H1 (cell line): ENCODE measurements at regions not wholly inside any gene's neighbourhood (a gene's known extent, or its start where the extent isn't known, plus 50 kb on each side); places are given as distances from the start of the nearest gene placed in this dataset.

Source experiments
- CTCF ChIA-PET: fragments of 300-600 bp; sonication (Branson Sonifier 250); formaldehyde crosslinking; loops from one replicate; lab custom pipeline; 2021; ENCODE audit not compliant: partially characterized antibody; lab: Charles Lee
- POLR2A ChIA-PET: fragments of 300-600 bp; sonication (Branson Sonifier 250); formaldehyde crosslinking; loops from one replicate; lab custom pipeline; 2021; ENCODE audit warnings: inconsistent platforms; ENCODE audit not compliant: partially characterized antibody; lab: Charles Lee
- DNase-seq, 2 experiments: peaks; one replicate each; pipeline versions ENCODE4 v3.0.0 to v3.0.0-alpha.2; 2010 to 2022; ENCODE audit warnings: low spot score in 2 of 2, low read depth in 1 of 2, mixed read lengths in 1 of 2
- FAIRE-seq: peaks from 2 replicates; lab custom pipeline; 2011; peaks lifted over from hg19 to GRCh38; lab: Jason Lieb, UNC
- H2AFZ ChIP-seq: 2 replicates; pipeline ENCODE4 v1.8.1; 2012; ENCODE audit warnings: low read length, inconsistent platforms
- H2AK5ac ChIP-seq: 2 replicates; pipeline ENCODE4 v1.6.1; 2013; ENCODE audit warnings: low read depth, low read length
- H2BK120ac ChIP-seq: replicated peaks from 2 replicates; pipeline ENCODE3; 2013; ENCODE audit warnings: low read depth, low read length, inconsistent platforms
- H2BK12ac ChIP-seq: 2 replicates; pipeline ENCODE4 v1.6.1; 2013; ENCODE audit warnings: low read depth, low read length
- H2BK15ac ChIP-seq: 2 replicates; pipeline ENCODE4 v1.6.1; 2013; ENCODE audit warnings: low read length
- H2BK20ac ChIP-seq: 2 replicates; pipeline ENCODE4 v1.6.1; 2013; ENCODE audit warnings: low read length
- H2BK5ac ChIP-seq: 2 replicates; pipeline ENCODE4 v1.6.1; 2013; ENCODE audit warnings: low read depth, low read length
- H3K14ac ChIP-seq: 2 replicates; pipeline ENCODE4 v1.6.1; 2013; ENCODE audit warnings: inconsistent platforms; ENCODE audit not compliant: insufficient read length
- H3K18ac ChIP-seq: 2 replicates; pipeline ENCODE4 v1.6.1; 2013; ENCODE audit warnings: low read length; ENCODE audit errors: extremely low read depth
- H3K23ac ChIP-seq: 2 replicates; pipeline ENCODE4 v1.6.1; 2013; ENCODE audit warnings: inconsistent platforms; ENCODE audit not compliant: insufficient read length
- H3K23me2 ChIP-seq: 2 replicates; pipeline ENCODE4 v1.6.1; 2013; ENCODE audit warnings: low read depth, low read length
- H3K27ac ChIP-seq: 2 replicates; pipeline ENCODE4 v1.6.1; 2011; ENCODE audit warnings: low read depth, low read length, inconsistent platforms
- H3K27me3 ChIP-seq, 4 experiments: replicated peaks in 1 of 4; 1 replicate in 1 of 4; 2 replicates in 3 of 4; pipeline versions ENCODE4 v1.6.1 to v1.8.1; 2011 to 2013; ENCODE audit warnings: low read length in 3 of 4, mild to moderate bottlenecking in 3 of 4, inconsistent platforms in 2 of 4, mixed read lengths in 2 of 4, moderate library complexity in 1 of 4; ENCODE audit not compliant: control insufficient read depth in 3 of 4, insufficient read depth in 3 of 4; ENCODE audit errors: extremely low read depth in 1 of 4
- H3K36me3 ChIP-seq, 4 experiments: 2 replicates each; pipeline versions ENCODE4 v1.6.1 to v1.8.1; 2011 to 2013; ENCODE audit warnings: mild to moderate bottlenecking in 4 of 4, low read length in 3 of 4, moderate library complexity in 2 of 4, control low read depth in 1 of 4, inconsistent platforms in 1 of 4; ENCODE audit not compliant: insufficient read depth in 4 of 4, control insufficient read depth in 2 of 4
- H3K4ac ChIP-seq: replicated peaks from 2 replicates; pipeline ENCODE3; 2013; ENCODE audit warnings: low read length, low read depth, mixed read lengths, inconsistent platforms; ENCODE audit not compliant: insufficient read length
- H3K4me1 ChIP-seq, 4 experiments: replicated peaks in 1 of 4; 1 replicate in 1 of 4; 2 replicates in 3 of 4; pipeline versions ENCODE4 v1.6.1 to v1.8.1; 2011 to 2013; ENCODE audit warnings: low read length in 3 of 4, inconsistent platforms in 2 of 4, mixed read lengths in 1 of 4; ENCODE audit not compliant: insufficient read depth in 4 of 4, control insufficient read depth in 3 of 4
- H3K4me2 ChIP-seq, 2 experiments: 2 replicates each; pipeline versions ENCODE4 v1.6.1 to v1.8.1; 2011 to 2013; ENCODE audit warnings: low read depth in 2 of 2, low read length in 2 of 2, control low read depth in 1 of 2, inconsistent platforms in 1 of 2, mild to moderate bottlenecking in 1 of 2; ENCODE audit not compliant: insufficient read depth in 1 of 2
- H3K4me3 ChIP-seq, 4 experiments: fragments of 200-600, 300-600 bp in 1 of 4; sonication (generic), shearing (Covaris generic), sonication (Bioruptor Twin) in 1 of 4; 2 replicates each; pipeline versions ENCODE4 v1.5.1 to v1.8.1; 2011 to 2016; ENCODE audit warnings: low read length in 4 of 4, low read depth in 3 of 4, control low read depth in 2 of 4, inconsistent platforms in 2 of 4, mild to moderate bottlenecking in 2 of 4, mixed read lengths in 1 of 4, moderate library complexity in 1 of 4; ENCODE audit not compliant: insufficient read depth in 2 of 4; ENCODE audit errors: extremely low read depth in 1 of 4
- H3K56ac ChIP-seq: replicated peaks from 2 replicates; pipeline ENCODE3; 2013; ENCODE audit warnings: low read depth, mild to moderate bottlenecking, mixed read lengths, low read length, inconsistent platforms; ENCODE audit not compliant: insufficient read length
- H3K79me1 ChIP-seq: 2 replicates; pipeline ENCODE4 v1.6.1; 2013; ENCODE audit warnings: low read depth, low read length, control low read depth
- H3K79me2 ChIP-seq, 2 experiments: 2 replicates each; pipeline versions ENCODE4 v1.6.1 to v1.8.1; 2012 to 2013; ENCODE audit warnings: low read length in 2 of 2, mild to moderate bottlenecking in 2 of 2, inconsistent platforms in 1 of 2; ENCODE audit not compliant: insufficient read depth in 2 of 2, control insufficient read depth in 1 of 2
- H3K9ac ChIP-seq, 4 experiments: replicated peaks in 1 of 4; 1 replicate in 1 of 4; 2 replicates in 3 of 4; pipeline versions ENCODE4 v1.6.1 to v1.8.1; 2011 to 2013; ENCODE audit warnings: low read depth in 3 of 4, low read length in 3 of 4, control low read depth in 2 of 4, mild to moderate bottlenecking in 2 of 4, moderate library complexity in 2 of 4, inconsistent platforms in 1 of 4; ENCODE audit errors: extremely low read depth in 1 of 4
- H3K9me3 ChIP-seq, 2 experiments: 2 replicates each; pipeline versions ENCODE4 v1.6.1 to v1.8.1; 2012 to 2013; ENCODE audit warnings: mild to moderate bottlenecking in 2 of 2, moderate library complexity in 2 of 2, control low read depth in 1 of 2, inconsistent platforms in 1 of 2, low read depth in 1 of 2, low read length in 1 of 2, mixed read lengths in 1 of 2; ENCODE audit not compliant: insufficient read depth in 2 of 2
- H4K20me1 ChIP-seq, 2 experiments: replicated peaks in 1 of 2; 2 replicates each; pipeline versions ENCODE3 to v1.8.1; 2011 to 2013; ENCODE audit warnings: inconsistent platforms in 2 of 2, low read length in 2 of 2, mild to moderate bottlenecking in 1 of 2; ENCODE audit not compliant: insufficient read depth in 2 of 2, control insufficient read depth in 1 of 2
- H4K5ac ChIP-seq: 2 replicates; pipeline ENCODE4 v1.6.1; 2013; ENCODE audit warnings: low read length, low read depth, mixed read lengths, inconsistent platforms; ENCODE audit not compliant: insufficient read length
- H4K8ac ChIP-seq: 2 replicates; pipeline ENCODE4 v1.8.0; 2013; ENCODE audit warnings: mild to moderate bottlenecking, moderate library complexity, low read length, inconsistent platforms; ENCODE audit not compliant: insufficient read depth; ENCODE audit errors: extremely low read depth
- H4K91ac ChIP-seq: replicated peaks from 2 replicates; pipeline ENCODE3; 2013; ENCODE audit warnings: low read length, mixed read lengths, inconsistent platforms; ENCODE audit not compliant: insufficient read length
- CBX5 ChIP-seq: fragments of 300-800, 300-1000 bp; sonication (generic); IDR thresholded peaks from 2 replicates; pipeline ENCODE4 v1.7.1; 2016; ENCODE audit warnings: antibody characterized with exemption, low read length, low read depth
- FOSL1 ChIP-seq: IDR thresholded peaks from 2 replicates; pipeline ENCODE4 v1.6.1; 2011; ENCODE audit warnings: mild to moderate bottlenecking, low read depth, low read length, moderate library complexity; ENCODE audit not compliant: insufficient read depth
- RXRA ChIP-seq: IDR thresholded peaks from 2 replicates; pipeline ENCODE4 v1.6.1; 2011; ENCODE audit warnings: low read depth, mild to moderate bottlenecking, low read length, moderate library complexity; ENCODE audit not compliant: insufficient read depth
- SP1 ChIP-seq: IDR thresholded peaks from 2 replicates; pipeline ENCODE4 v1.6.1; 2011; ENCODE audit warnings: low read depth, low read length
- TEAD4 ChIP-seq: IDR thresholded peaks from 2 replicates; pipeline ENCODE4 v1.6.1; 2012; ENCODE audit warnings: low read depth, low read length, inconsistent platforms, mixed read lengths
- WGBS, 2 experiments: shearing (Covaris generic) in 1 of 2; methylation state at CpG; one replicate each; pipeline versions ENCODE4 v1.1.6 to v1.1.7; 2013 to 2015; ENCODE audit warnings: low lambda C conversion rate in 2 of 2, mixed read lengths in 2 of 2, inconsistent platforms in 1 of 2, low coverage in 1 of 2, missing lambda C conversion rate in 1 of 2; ENCODE audit not compliant: insufficient replicate concordance in 2 of 2, insufficient coverage in 1 of 2, insufficient read length in 1 of 2; ENCODE audit errors: extremely low coverage in 1 of 2, missing lambda C conversion rate in 1 of 2; 5-methylcytosine and 5-hydroxymethylcytosine counted together

GRCh38 chr6:54770328-54770727 is 76.2 kb upstream of the FAM83B start:
- no peak overlapping the region for H3K4me2 ChIP-seq
- no peaks in the 10 kb centered on the region for H3K79me1 ChIP-seq
- no peak overlapping the region for H3K9ac ChIP-seq
- H3K79me2 ChIP-seq = no peaks in the 10 kb centered on the region
- H2BK5ac ChIP-seq = no peak overlapping the region
- ChIA-PET POLR2A (no interaction called here), CTCF (no interaction called here)
- no peak overlapping the region for H3K18ac ChIP-seq
- no peak overlapping the region for H3K23ac ChIP-seq
- no peak overlapping the region for H4K8ac ChIP-seq
- 97% methylated on average over 12 of the region's 12 CpGs; no CpG with 5 or more reads in 1 of the 2 experiments for WGBS, 2 experiments
- H4K91ac ChIP-seq = no peak overlapping the region
- no peak overlapping the region for H3K14ac ChIP-seq
- peaks cover 0 to 1% (median 0%) of the 10 kb centered on the region in 4 experiments; a peak in 1 of 7 replicates for H3K27me3 ChIP-seq
- no peak for FAIRE-seq
- no peak for DNase-seq
- no peak overlapping the region for H3K56ac ChIP-seq
- H4K5ac ChIP-seq = no peak overlapping the region
- TF ChIP-seq RXRA (no peak), SP1 (no peak), TEAD4 (no peak), FOSL1 (no peak), CBX5 (no peak)
- no peaks in the 10 kb centered on the region for H3K4me1 ChIP-seq
- no peak overlapping the region for H2BK120ac ChIP-seq
- H3K23me2 ChIP-seq = no peaks in the 10 kb centered on the region
- no peak overlapping the region for H2AFZ ChIP-seq
- H2BK20ac ChIP-seq = no peak overlapping the region
- H4K20me1 ChIP-seq = no peaks in the 10 kb centered on the region
- H3K9me3 ChIP-seq = no peaks in the 10 kb centered on the region
- no peak overlapping the region for H3K27ac ChIP-seq
- H3K36me3 ChIP-seq = no peaks in the 10 kb centered on the region
- H3K4me3 ChIP-seq = no peak overlapping the region
- H2BK12ac ChIP-seq = no peak overlapping the region
- H2BK15ac ChIP-seq = no peak overlapping the region
- H3K4ac ChIP-seq = no peak overlapping the region
- no peak overlapping the region for H2AK5ac ChIP-seq
